KMS-11 (cell line): ENCODE measurements at regions not wholly inside any gene's neighbourhood (a gene's known extent, or its start where the extent isn't known, plus 50 kb on each side); places are given as distances from the start of the nearest gene placed in this dataset.

ENCODE experiments used
- H2AFZ ChIP-seq: fragments of 200-600 bp; sonication (generic); 2 replicates; pipeline ENCODE4 v1.6.1; 2016; ENCODE audit warnings: antibody characterized with exemption, mixed run types, low read depth
- H3K27ac ChIP-seq: fragments of 200-600 bp; sonication (generic); 2 replicates; pipeline ENCODE4 v1.6.1; 2016; ENCODE audit warnings: mild to moderate bottlenecking, mixed run types
- H3K27me3 ChIP-seq: fragments of 200-600 bp; sonication (generic); 2 replicates; pipeline ENCODE4 v1.6.1; 2017; ENCODE audit warnings: mild to moderate bottlenecking, low read depth, mixed run types, moderate library complexity; ENCODE audit not compliant: insufficient read depth
- H3K36me3 ChIP-seq: fragments of 200-600 bp; sonication (generic); 2 replicates; pipeline ENCODE4 v1.6.1; 2017; ENCODE audit warnings: mild to moderate bottlenecking, mixed run types; ENCODE audit not compliant: insufficient read depth
- H3K4me1 ChIP-seq: fragments of 200-600 bp; sonication (generic); 2 replicates; pipeline ENCODE4 v1.6.1; 2016; ENCODE audit warnings: mild to moderate bottlenecking, low read depth, mixed run types; ENCODE audit not compliant: poor library complexity, severe bottlenecking
- H3K4me2 ChIP-seq: fragments of 200-600 bp; sonication (generic); 2 replicates; pipeline ENCODE4 v1.7.0; 2016; ENCODE audit warnings: mild to moderate bottlenecking, mixed run types
- H3K4me3 ChIP-seq: fragments of 200-600 bp; sonication (generic); IDR thresholded peaks from 2 replicates; pipeline ENCODE4 v1.6.1; 2017; ENCODE audit warnings: low read depth, low read length, mixed read lengths; ENCODE audit not compliant: insufficient read depth
- H3K79me2 ChIP-seq: fragments of 200-600 bp; sonication (generic); 2 replicates; pipeline ENCODE4 v1.6.1; 2016; ENCODE audit warnings: low read depth, mixed run types; ENCODE audit not compliant: insufficient read depth
- H3K9ac ChIP-seq: fragments of 200-600 bp; sonication (generic); 2 replicates; pipeline ENCODE4 v1.6.1; 2016; ENCODE audit warnings: mild to moderate bottlenecking, mixed run types
- H4K20me1 ChIP-seq: fragments of 200-600 bp; sonication (generic); 2 replicates; pipeline ENCODE4 v1.6.1; 2016; ENCODE audit warnings: mild to moderate bottlenecking, mixed run types; ENCODE audit not compliant: insufficient read depth
- TF ChIP-seq, protein P1 (sequence below): fragments of 200-600 bp; sonication (generic); conservative IDR thresholded peaks from 2 replicates; pipeline ENCODE4 v1.6.1; 2017; ENCODE audit warnings: low read depth, mild to moderate bottlenecking, antibody characterized with exemption, low read length, moderate library complexity, mixed read lengths

DNA sequence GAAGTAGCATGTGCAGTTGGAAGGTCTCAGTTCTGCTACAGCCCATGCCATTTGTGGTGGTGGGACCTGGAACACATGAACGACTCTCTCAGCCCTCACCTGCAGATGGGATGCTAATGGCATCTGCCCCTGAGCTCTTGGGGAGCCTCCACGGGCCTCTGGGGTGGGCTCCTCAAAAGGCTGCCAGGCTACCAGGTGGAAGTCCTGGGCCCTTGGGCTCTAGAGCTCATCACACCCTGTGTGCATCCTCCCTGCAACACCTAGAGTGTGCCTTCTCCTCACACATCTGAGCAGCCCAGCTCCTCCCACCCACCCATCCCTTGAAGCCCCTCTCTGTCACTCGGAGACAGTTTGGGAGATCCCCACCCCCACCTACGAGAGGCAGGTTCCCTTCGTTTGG is 231.8 kb upstream of the MYT1L start:
- TF ChIP-seq, protein P1, sequence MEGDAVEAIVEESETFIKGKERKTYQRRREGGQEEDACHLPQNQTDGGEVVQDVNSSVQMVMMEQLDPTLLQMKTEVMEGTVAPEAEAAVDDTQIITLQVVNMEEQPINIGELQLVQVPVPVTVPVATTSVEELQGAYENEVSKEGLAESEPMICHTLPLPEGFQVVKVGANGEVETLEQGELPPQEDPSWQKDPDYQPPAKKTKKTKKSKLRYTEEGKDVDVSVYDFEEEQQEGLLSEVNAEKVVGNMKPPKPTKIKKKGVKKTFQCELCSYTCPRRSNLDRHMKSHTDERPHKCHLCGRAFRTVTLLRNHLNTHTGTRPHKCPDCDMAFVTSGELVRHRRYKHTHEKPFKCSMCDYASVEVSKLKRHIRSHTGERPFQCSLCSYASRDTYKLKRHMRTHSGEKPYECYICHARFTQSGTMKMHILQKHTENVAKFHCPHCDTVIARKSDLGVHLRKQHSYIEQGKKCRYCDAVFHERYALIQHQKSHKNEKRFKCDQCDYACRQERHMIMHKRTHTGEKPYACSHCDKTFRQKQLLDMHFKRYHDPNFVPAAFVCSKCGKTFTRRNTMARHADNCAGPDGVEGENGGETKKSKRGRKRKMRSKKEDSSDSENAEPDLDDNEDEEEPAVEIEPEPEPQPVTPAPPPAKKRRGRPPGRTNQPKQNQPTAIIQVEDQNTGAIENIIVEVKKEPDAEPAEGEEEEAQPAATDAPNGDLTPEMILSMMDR, result no peak
- Histone ChIP-seq H3K36me3 (no peaks in the 10 kb centered on the region), H3K4me2 (no peak overlapping the region), H3K79me2 (no peaks in the 10 kb centered on the region), H3K9ac (no peak overlapping the region), H2AFZ (no peak overlapping the region), H3K4me1 (no peaks in the 10 kb centered on the region), H3K27ac (no peak overlapping the region), H3K27me3 (no peaks in the 10 kb centered on the region), H3K4me3 (no peak overlapping the region), H4K20me1 (no peaks in the 10 kb centered on the region)

DNA sequence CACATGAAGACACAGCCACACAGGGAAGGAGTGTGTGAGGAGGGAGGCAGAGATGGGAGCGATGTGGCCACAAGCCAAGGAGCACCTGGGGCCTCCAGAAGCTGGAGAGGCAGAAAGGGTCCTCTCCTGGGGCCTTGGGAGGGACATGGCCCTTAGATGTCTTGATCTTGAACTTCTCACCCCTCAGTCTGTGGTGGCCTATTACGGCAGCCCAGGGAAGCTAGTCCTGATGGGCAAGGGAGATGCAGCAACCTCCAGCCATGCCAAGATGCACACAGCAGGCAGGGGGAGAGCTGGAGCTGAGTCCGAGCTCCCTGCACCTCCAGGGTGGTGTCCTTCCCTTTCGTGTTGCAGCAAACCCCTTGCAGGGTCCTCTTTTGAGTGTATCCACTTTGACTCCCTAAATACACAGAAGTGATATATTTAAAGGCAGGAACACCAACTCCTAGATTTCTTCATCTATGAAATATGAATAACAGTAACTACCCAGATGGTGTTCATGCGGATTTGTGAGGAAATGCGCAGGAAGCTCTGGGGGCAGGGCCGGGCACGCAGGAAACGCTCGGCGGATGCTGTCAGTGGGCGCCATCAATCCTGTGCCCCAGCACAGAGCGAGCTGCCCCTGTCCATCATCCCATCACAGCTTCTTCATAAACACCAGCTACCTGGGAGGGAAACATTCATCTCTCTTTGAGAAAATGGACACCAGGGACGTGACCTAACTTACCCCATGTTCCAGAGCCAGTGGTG is 230.4 kb upstream of the MYT1L start:
- TF ChIP-seq, protein P1, result no peak
- Histone ChIP-seq H3K4me2 (no peak overlapping the region), H2AFZ (no peak overlapping the region), H4K20me1 (no peaks in the 10 kb centered on the region), H3K27ac (no peak overlapping the region), H3K9ac (no peak overlapping the region), H3K27me3 (no peaks in the 10 kb centered on the region), H3K4me1 (no peaks in the 10 kb centered on the region), H3K4me3 (no peak overlapping the region), H3K36me3 (no peaks in the 10 kb centered on the region), H3K79me2 (no peaks in the 10 kb centered on the region)

DNA sequence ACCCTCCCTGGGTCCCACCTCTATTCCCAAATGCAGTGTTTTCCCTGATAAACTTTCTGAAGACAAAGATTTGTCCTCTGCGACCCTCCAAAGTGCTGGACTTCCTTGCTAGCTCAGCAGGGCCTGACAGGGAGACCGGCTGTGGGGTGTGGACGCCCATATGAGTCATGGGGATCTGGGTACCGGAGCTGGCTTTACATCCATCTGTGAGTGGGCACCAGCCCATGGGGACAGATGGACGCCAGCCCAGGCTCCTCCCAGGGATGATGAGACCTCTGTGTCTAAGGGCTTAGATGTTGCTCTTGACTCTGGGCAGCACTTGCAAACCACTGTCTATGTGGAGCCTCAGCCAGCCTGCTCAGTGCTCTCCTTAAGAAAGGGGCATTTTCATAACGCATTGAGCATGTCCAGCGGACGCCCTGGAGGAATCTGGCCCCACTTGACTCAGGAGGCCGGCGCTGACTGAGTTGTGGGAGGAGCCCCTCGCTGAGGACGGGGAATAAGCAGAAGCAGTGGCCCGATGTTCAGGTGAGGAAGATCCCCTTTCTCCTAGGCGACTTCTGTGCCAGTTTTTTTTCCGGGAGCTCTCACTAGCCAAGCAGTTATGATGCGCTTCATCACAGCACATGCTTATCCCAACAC is 229.4 kb upstream of the MYT1L start:
- H3K27me3 ChIP-seq, result no peaks in the 10 kb centered on the region

DNA sequence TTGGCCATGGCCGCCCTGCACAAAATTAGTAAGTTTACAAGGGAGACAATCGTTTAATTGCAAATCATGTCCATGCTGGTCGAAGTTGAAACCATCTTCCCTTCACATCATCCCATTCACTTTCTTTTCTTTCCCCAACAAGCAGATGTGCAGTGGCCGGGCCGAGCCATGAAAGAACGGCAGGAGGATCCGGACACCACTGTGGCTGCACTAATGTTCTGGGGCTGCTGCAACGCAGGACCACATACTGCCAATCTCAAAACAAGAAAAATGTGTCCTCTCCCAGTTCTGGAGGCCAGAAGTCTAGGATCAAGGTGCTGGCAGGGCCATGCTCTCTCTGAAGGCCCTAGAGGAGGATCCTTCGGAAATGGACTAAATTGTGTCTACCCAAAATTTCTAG is 227.4 kb upstream of the MYT1L start:
- H2AFZ ChIP-seq, result no peak overlapping the region
- H3K27me3 ChIP-seq, result no peaks in the 10 kb centered on the region
- H3K4me2 ChIP-seq, result no peak overlapping the region
- H3K4me1 ChIP-seq, result no peaks in the 10 kb centered on the region
- no peaks in the 10 kb centered on the region for H3K36me3 ChIP-seq
- no peak overlapping the region for H3K4me3 ChIP-seq
- H3K27ac ChIP-seq, result no peak overlapping the region
- H3K79me2 ChIP-seq, result no peaks in the 10 kb centered on the region
- no peak overlapping the region for H3K9ac ChIP-seq
- TF ChIP-seq, protein P1, result no peak
- no peaks in the 10 kb centered on the region for H4K20me1 ChIP-seq

More for the DNA sequence above, 229.4 kb upstream of the MYT1L start:
- Histone ChIP-seq H3K4me2 (no peak overlapping the region), H3K36me3 (no peaks in the 10 kb centered on the region), H3K4me3 (no peak overlapping the region), H2AFZ (no peak overlapping the region), H4K20me1 (no peaks in the 10 kb centered on the region), H3K9ac (no peak overlapping the region), H3K79me2 (no peaks in the 10 kb centered on the region), H3K4me1 (no peaks in the 10 kb centered on the region), H3K27ac (no peak overlapping the region)
- TF ChIP-seq, protein P1, result no peak
